PC-9 (cell line): ENCODE measurements at regions not wholly inside any gene's neighbourhood (a gene's known extent, or its start where the extent isn't known, plus 50 kb on each side); places are given as distances from the start of the nearest gene placed in this dataset.

Experiments
- BruUV-seq: library from RNA; stranded (reverse); fragments of 400-500 nt; replicated peaks from 2 replicates; lab custom pipeline; 2021; lab: Mats Ljungman, UMichigan
- CTCF ChIA-PET: fragments of 300-600 bp; sonication (Branson Sonifier 250); formaldehyde crosslinking; loops from one replicate; lab custom pipeline; 2022; ENCODE audit warnings: antibody characterized with exemption; lab: Charles Lee
- POLR2A ChIA-PET: fragments of 300-600 bp; sonication (Branson Sonifier 250); formaldehyde crosslinking; loops from one replicate; lab custom pipeline; 2022; ENCODE audit warnings: antibody characterized with exemption; ENCODE audit not compliant: unreplicated experiment; lab: Charles Lee
- DNase-seq, 2 experiments: peaks; one replicate each; pipeline versions ENCODE4 v3.0.0 to v3.0.0-alpha.2; 2015 to 2022; ENCODE audit warnings: mixed read lengths in 1 of 2
- H2AFZ ChIP-seq: fragments of 200-600 bp; sonication (generic); 2 replicates; pipeline ENCODE4 v1.8.1; 2017; ENCODE audit warnings: antibody characterized with exemption
- H3F3A ChIP-seq: fragments of 200-600 bp; sonication (generic); 2 replicates; pipeline ENCODE4 v1.8.1; 2017; ENCODE audit warnings: antibody characterized with exemption, mild to moderate bottlenecking, low read depth; ENCODE audit not compliant: insufficient read depth
- H3K27ac ChIP-seq: fragments of 200-600 bp; sonication (generic); 2 replicates; pipeline ENCODE4 v1.6.1; 2016; ENCODE audit warnings: mixed run types
- H3K27me3 ChIP-seq: fragments of 200-600 bp; sonication (generic); 2 replicates; pipeline ENCODE4 v1.6.1; 2016; ENCODE audit warnings: low read depth, mixed run types; ENCODE audit not compliant: insufficient read depth
- H3K36me3 ChIP-seq: fragments of 200-600 bp; sonication (generic); 2 replicates; pipeline ENCODE4 v1.6.1; 2016; ENCODE audit warnings: low read depth, mixed run types
- H3K4me1 ChIP-seq: fragments of 200-600 bp; sonication (generic); replicated peaks from 2 replicates; pipeline ENCODE4 v1.6.1; 2016; ENCODE audit warnings: mixed run types; ENCODE audit not compliant: insufficient read depth
- H3K4me2 ChIP-seq: fragments of 200-600 bp; sonication (generic); 2 replicates; pipeline ENCODE4 v1.6.1; 2017; ENCODE audit warnings: mixed run types
- H3K4me3 ChIP-seq: fragments of 200-600 bp; sonication (generic); 2 replicates; pipeline ENCODE4 v1.6.1; 2016; ENCODE audit warnings: mixed run types
- H3K79me2 ChIP-seq: fragments of 200-600 bp; sonication (generic); 2 replicates; pipeline ENCODE4 v1.6.1; 2017; ENCODE audit warnings: low read depth, mixed run types
- H3K9me2 ChIP-seq: fragments of 200-600 bp; sonication (generic); 2 replicates; pipeline ENCODE4 v1.8.1; 2017; ENCODE audit warnings: mild to moderate bottlenecking; ENCODE audit not compliant: insufficient read depth
- H3K9me3 ChIP-seq: fragments of 200-600 bp; sonication (generic); 2 replicates; pipeline ENCODE4 v1.8.1; 2016; ENCODE audit warnings: low read depth; ENCODE audit not compliant: insufficient read depth
- H4K20me1 ChIP-seq: fragments of 200-600 bp; sonication (generic); 2 replicates; pipeline ENCODE4 v1.8.1; 2017; ENCODE audit not compliant: insufficient read depth
- CTCF ChIP-seq: fragments of 200-600 bp; sonication (generic); conservative IDR thresholded peaks from 2 replicates; pipeline ENCODE4 v1.6.1; 2017; ENCODE audit warnings: mixed run types, antibody characterized with exemption, mild to moderate bottlenecking, moderate library complexity
- EZH2 ChIP-seq: fragments of 200-600 bp; sonication (generic); IDR thresholded peaks from 2 replicates; pipeline ENCODE4 v1.8.0; 2017; ENCODE audit warnings: antibody characterized with exemption, low read depth
- intact Hi-C: fragments of 100-400 bp; cut with micrococcal nuclease; formaldehyde crosslinking; loops from one replicate; pipeline ENCODE4 v1.10.0; 2022; ENCODE audit not compliant: unreplicated experiment

DNA sequence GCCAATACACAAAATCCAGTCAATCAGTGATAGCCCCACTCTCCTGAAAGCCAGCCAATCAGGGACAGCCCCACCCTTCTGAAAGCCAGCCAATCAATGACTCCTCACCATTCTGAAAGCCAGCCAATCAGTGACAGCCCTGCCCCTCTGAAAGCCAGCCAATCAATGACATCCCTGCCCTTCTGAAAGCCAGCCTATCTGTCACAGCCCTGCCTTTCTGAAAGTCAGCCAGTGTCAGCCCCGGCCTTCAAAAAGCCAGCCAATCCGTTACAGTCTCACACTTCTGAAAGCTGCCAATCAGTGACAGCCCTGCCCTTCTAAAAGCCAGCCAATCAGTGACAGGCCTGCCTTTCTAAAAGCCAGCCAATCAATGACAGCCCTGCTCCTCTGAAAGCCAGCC is 95.9 kb upstream of the HDAC4 start:
- intact Hi-C loops = no loop called here

GRCh38 chr2:239495791-239496233 is 95.0 kb upstream of the HDAC4 start:
- POLR2A ChIA-PET = no interaction called here
- Histone ChIP-seq H3K27ac (no peak overlapping the region), H3K4me2 (no peak overlapping the region), H4K20me1 (no peaks in the 10 kb centered on the region), H3K4me1 (no peaks in the 10 kb centered on the region), H3K36me3 (no peaks in the 10 kb centered on the region), H3K4me3 (no peak overlapping the region), H3K79me2 (no peaks in the 10 kb centered on the region), H2AFZ (no peak overlapping the region), H3K9me2 (no peaks in the 10 kb centered on the region), H3K9me3 (no peaks in the 10 kb centered on the region), H3K27me3 (peaks cover 100% of the 10 kb centered on the region), H3F3A (no peaks in the 10 kb centered on the region)
- CTCF ChIA-PET = no interaction called here
- no TSS peak for BruUV-seq
- TF ChIP-seq CTCF (no peak), EZH2 (no peak)
- no peak for DNase-seq
- intact Hi-C loops = no loop called here

More for the DNA sequence above, 95.9 kb upstream of the HDAC4 start:
- Histone ChIP-seq H3K27me3 (peaks cover 100% of the 10 kb centered on the region), H3K27ac (no peak overlapping the region), H3K36me3 (no peaks in the 10 kb centered on the region), H3K4me2 (no peak overlapping the region), H3K4me3 (no peak overlapping the region), H4K20me1 (no peaks in the 10 kb centered on the region), H3K4me1 (no peaks in the 10 kb centered on the region), H2AFZ (no peak overlapping the region), H3F3A (no peaks in the 10 kb centered on the region), H3K9me3 (no peaks in the 10 kb centered on the region), H3K9me2 (no peaks in the 10 kb centered on the region), H3K79me2 (no peaks in the 10 kb centered on the region)
- POLR2A ChIA-PET = no interaction called here
- TF ChIP-seq CTCF (no peak), EZH2 (no peak)
- DNase-seq = no peak
- CTCF ChIA-PET = no interaction called here
- no TSS peak for BruUV-seq

DNA sequence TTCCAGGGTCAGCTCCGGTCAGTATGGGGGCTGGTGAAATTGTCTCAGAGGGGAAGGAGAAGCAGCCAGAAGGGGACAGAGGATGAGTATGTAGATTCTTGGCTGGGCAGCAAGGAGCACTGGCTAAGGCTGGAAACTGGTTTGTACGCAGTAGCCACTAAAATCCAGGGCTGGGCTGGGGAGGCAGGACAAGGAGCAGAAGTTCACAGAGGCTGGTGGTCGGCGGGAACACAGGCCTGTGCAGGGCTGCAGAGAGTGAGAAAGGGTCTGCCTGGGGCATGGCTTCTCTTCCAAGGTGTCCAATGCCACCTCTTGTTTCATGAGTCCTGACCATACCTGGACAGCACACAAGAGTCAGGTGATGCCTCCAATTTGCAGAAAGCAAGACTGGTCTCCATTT is 94.4 kb upstream of the HDAC4 start:
- H3F3A ChIP-seq = no peaks in the 10 kb centered on the region
- DNase-seq = no peak
- H3K79me2 ChIP-seq = no peaks in the 10 kb centered on the region
- H3K36me3 ChIP-seq = no peaks in the 10 kb centered on the region
- no peaks in the 10 kb centered on the region for H3K4me1 ChIP-seq
- POLR2A ChIA-PET = no interaction called here
- no peaks in the 10 kb centered on the region for H3K9me3 ChIP-seq
- no peak overlapping the region for H3K4me2 ChIP-seq
- H3K4me3 ChIP-seq = no peak overlapping the region
- no peak overlapping the region for H2AFZ ChIP-seq
- no TSS peak for BruUV-seq
- no peaks in the 10 kb centered on the region for H4K20me1 ChIP-seq
- no peaks in the 10 kb centered on the region for H3K9me2 ChIP-seq
- intact Hi-C loops = no loop called here
- peaks cover 100% of the 10 kb centered on the region for H3K27me3 ChIP-seq
- no peak overlapping the region for H3K27ac ChIP-seq
- CTCF ChIA-PET = no interaction called here
- TF ChIP-seq CTCF = no peak
- no peak for TF ChIP-seq EZH2
